Keratinocyte (primary cell): ENCODE measurements at regions not wholly inside any gene's neighbourhood (a gene's known extent, or its start where the extent isn't known, plus 50 kb on each side); places are given as distances from the start of the nearest gene placed in this dataset.

Experiments
- CTCF ChIP-seq, 3 experiments: IDR thresholded peaks in 1 of 3; conservative IDR thresholded peaks in 1 of 3; optimal IDR thresholded peaks in 1 of 3; 2 replicates in 2 of 3; 3 replicates in 1 of 3; pipeline versions ENCODE3 to v1.5.1; 2011; ENCODE audit warnings: low read length in 3 of 3, mild to moderate bottlenecking in 3 of 3, moderate library complexity in 2 of 3, control low read depth in 1 of 3, inconsistent platforms in 1 of 3; ENCODE audit not compliant: insufficient read depth in 2 of 3; ENCODE audit errors: extremely low read depth in 1 of 3
- EZH2 ChIP-seq: IDR thresholded peaks from one replicate; pipeline ENCODE4 v1.6.1; 2012; ENCODE audit warnings: inconsistent platforms, mild to moderate bottlenecking, low read length, moderate library complexity

- TF ChIP-seq CTCF (optimal IDR thresholded peaks at IDR 0.05 in 1 of 3, IDR thresholded peaks at IDR 0.05 in 1 of 3, conservative IDR thresholded peaks at IDR 0.05 in 1 of 3; ENCODE audit: extremely low read depth in 1 of 3, insufficient read depth in 2 of 3, low read length in 3 of 3), result no peak
- no peak for TF ChIP-seq EZH2
Measured at GRCh38 chr17:31798205-31798724, 60.8 kb downstream of the COPRS start.
